ENCODE measurements at regions not wholly inside any gene's neighbourhood (a gene's known extent, or its start where the extent isn't known, plus 50 kb on each side); places are given as distances from the start of the nearest gene placed in this dataset.
"Not testable (repeated sequence)": the region's sequence is repeated elsewhere in the genome, so short reads cannot be mapped to it uniquely, and the experiment has no call there.

GRCh38 chr5:111961862-111962261 lies 204.9 kb upstream of the NREP start:
- H3K4me3 ChIP-seq, result no peak overlapping the region
- no peak overlapping the region for H3K27ac ChIP-seq
- H3K27me3 ChIP-seq, result no peaks in the 10 kb centered on the region
- no peaks in the 10 kb centered on the region for H3K4me1 ChIP-seq
- 42 to 72% methylated on average over 1 of the region's 1 CpG for WGBS, 2 donors
- no peak for TF ChIP-seq POLR2A (IDR thresholded peaks at IDR 0.05)
- TF ChIP-seq CTCF (IDR thresholded peaks at IDR 0.05), result no peak
- H3K36me3 ChIP-seq (replicated peaks in 1 of 2; ENCODE audit: insufficient read depth in 1 of 2, low read depth in 2 of 2), result no peaks in the 10 kb centered on the region
- H3K9me3 ChIP-seq, result no peaks in the 10 kb centered on the region
- ATAC-seq, result no peak
- DNase-seq, result no peak
- intact Hi-C loops (cut with DNase I), result no loop called here

- Histone ChIP-seq H3K36me3 (replicated peaks in 1 of 2; ENCODE audit: insufficient read depth in 1 of 2, low read depth in 2 of 2) (no peaks in the 10 kb centered on the region), H3K27me3 (no peaks in the 10 kb centered on the region), H3K27ac (no peak overlapping the region), H3K4me3 (no peak overlapping the region), H3K4me1 (no peaks in the 10 kb centered on the region), H3K9me3 (no peaks in the 10 kb centered on the region)
- intact Hi-C loops (cut with DNase I), result no loop called here
- WGBS, 2 donors, result 39 to 44% methylated on average over 2 of the region's 2 CpGs
- DNase-seq (no peak), ATAC-seq (no peak)
- no peak for TF ChIP-seq CTCF (IDR thresholded peaks at IDR 0.05)
- no peak for TF ChIP-seq POLR2A (IDR thresholded peaks at IDR 0.05)
These were observed 203.7 kb upstream of the NREP start for GRCh38 chr5:111960476-111961215.

GRCh38 chr5:111958851-111959250 lies 201.9 kb upstream of the NREP start:
- Histone ChIP-seq H3K4me1 (no peaks in the 10 kb centered on the region), H3K27ac (no peak overlapping the region), H3K27me3 (no peaks in the 10 kb centered on the region), H3K9me3 (no peaks in the 10 kb centered on the region), H3K36me3 (replicated peaks in 1 of 2; ENCODE audit: insufficient read depth in 1 of 2, low read depth in 2 of 2) (no peaks in the 10 kb centered on the region), H3K4me3 (no peak overlapping the region)
- ATAC-seq, result no peak
- intact Hi-C loops (cut with DNase I), result no loop called here
- TF ChIP-seq CTCF (IDR thresholded peaks at IDR 0.05) (no peak), POLR2A (IDR thresholded peaks at IDR 0.05) (no peak)
- DNase-seq, result no peak
- WGBS, 2 donors, result 50 to 57% methylated on average over 1 of the region's 1 CpG

- DNase-seq; intact Hi-C loops (cut with DNase I); H3K36me3 ChIP-seq (replicated peaks in 1 of 2; ENCODE audit: insufficient read depth in 1 of 2, low read depth in 2 of 2); H3K4me3 ChIP-seq; H3K4me1 ChIP-seq; H3K27me3 ChIP-seq; ATAC-seq; H3K9me3 ChIP-seq; H3K27ac ChIP-seq: not testable (repeated sequence)
- whole genome bisulfite sequencing, 2 donors, result 87 to 94% methylated on average over 3 of the region's 3 CpGs
These were observed 199.8 kb upstream of the NREP start for GRCh38 chr5:111956765-111957164.

- no peak for ATAC-seq
- Histone ChIP-seq H3K9me3 (no peaks in the 10 kb centered on the region), H3K27me3 (no peaks in the 10 kb centered on the region), H3K4me1 (no peaks in the 10 kb centered on the region), H3K27ac (no peak overlapping the region), H3K36me3 (replicated peaks in 1 of 2; ENCODE audit: insufficient read depth in 1 of 2, low read depth in 2 of 2) (no peaks in the 10 kb centered on the region), H3K4me3 (no peak overlapping the region)
- intact Hi-C loops (cut with DNase I), result no loop called here
- 73 to 85% methylated on average over 3 of the region's 3 CpGs for WGBS, 2 donors
- no peak for DNase-seq
- no peak for TF ChIP-seq POLR2A (IDR thresholded peaks at IDR 0.05)
- no peak for TF ChIP-seq CTCF (IDR thresholded peaks at IDR 0.05)
These were observed 197.8 kb upstream of the NREP start for GRCh38 chr5:111954516-111955395.
